ENCODE measurements at regions not wholly inside any gene's neighbourhood (a gene's known extent, or its start where the extent isn't known, plus 50 kb on each side); places are given as distances from the start of the nearest gene placed in this dataset.

- no peak for DNase-seq
These were observed 378.4 kb downstream of the SETD4 start for GRCh38 chr21:35681946-35682345.

- no peak for DNase-seq
These were observed 381.2 kb downstream of the SETD4 start for GRCh38 chr21:35679076-35679475.

- no peak for DNase-seq
These were observed 381.9 kb downstream of the SETD4 start for GRCh38 chr21:35678393-35678792.

GRCh38 chr21:35677298-35677841 lies 383.0 kb downstream of the SETD4 start:
- no peak for DNase-seq

- DNase-seq: no peak
These were observed 385.3 kb downstream of the SETD4 start for GRCh38 chr21:35674895-35675470.

- no peak for DNase-seq
These were observed 386.1 kb downstream of the SETD4 start for GRCh38 chr21:35674091-35674671.

GRCh38 chr21:35672313-35672712 lies 388.0 kb downstream of the SETD4 start:
- no peak for DNase-seq

- DNase-seq: no peak
These were observed 395.6 kb downstream of the SETD4 start for GRCh38 chr21:35664683-35665082.

- no peak for DNase-seq
These were observed 396.3 kb downstream of the SETD4 start for GRCh38 chr21:35663856-35664606.

GRCh38 chr21:35658242-35658641 lies 402.1 kb downstream of the SETD4 start:
- no peak for DNase-seq

GRCh38 chr21:35652872-35653271 lies 407.5 kb downstream of the SETD4 start:
- DNase-seq: no peak

GRCh38 chr21:35652196-35652595 lies 408.1 kb downstream of the SETD4 start:
- DNase-seq: no peak

GRCh38 chr21:35651196-35651595 lies 409.1 kb downstream of the SETD4 start:
- DNase-seq: no peak

GRCh38 chr21:35649186-35649585 lies 411.1 kb downstream of the SETD4 start:
- peak; percentile 55 for DNase-seq

- no peak for DNase-seq
These were observed 411.8 kb downstream of the SETD4 start for GRCh38 chr21:35648512-35648911.

GRCh38 chr21:35646606-35647005 lies 413.7 kb downstream of the SETD4 start:
- DNase-seq: no peak

GRCh38 chr21:35645991-35646390 lies 414.3 kb downstream of the SETD4 start:
- no peak for DNase-seq

- DNase-seq: no peak
These were observed 415.8 kb downstream of the SETD4 start for GRCh38 chr21:35644523-35644922.

GRCh38 chr21:35643176-35643575 lies 417.1 kb downstream of the SETD4 start:
- DNase-seq: peak; percentile 67

- no peak for DNase-seq
These were observed 418.9 kb downstream of the SETD4 start for GRCh38 chr21:35641271-35642016.

GRCh38 chr21:35637431-35637830 lies 422.9 kb downstream of the SETD4 start:
- no peak for DNase-seq

GRCh38 chr21:35635994-35636393 lies 424.3 kb downstream of the SETD4 start:
- DNase-seq: no peak

- DNase-seq: peak; percentile 89
These were observed 425.1 kb downstream of the SETD4 start for GRCh38 chr21:35635261-35635660.

Data from NCI-H226 (cell line).